NOMO-1 treated with DMSO at 0.1 percent for 48 hours (cell line): ENCODE measurements at regions not wholly inside any gene's neighbourhood (a gene's known extent, or its start where the extent isn't known, plus 50 kb on each side); places are given as distances from the start of the nearest gene placed in this dataset.
A peak's percentile ranks its signal among the peaks of the same experiment; 100 is the strongest.
"Not testable (repeated sequence)": the region's sequence is repeated elsewhere in the genome, so short reads cannot be mapped to it uniquely, and the experiment has no call there.

Source experiments
- DNase-seq: peaks from one replicate; lab custom pipeline; 2025; ENCODE audit not compliant: unreplicated experiment; lab: John Stamatoyannopoulos, UW

GRCh38 chr6:115634131-115634530, 426.6 kb downstream of the FRK start:
- DNase-seq, result no peak

GRCh38 chr6:115631028-115631427, 429.7 kb downstream of the FRK start:
- DNase-seq, result no peak

GRCh38 chr6:115630424-115631024, 430.2 kb downstream of the FRK start:
- no peak for DNase-seq

GRCh38 chr6:115629415-115629814, 431.3 kb downstream of the FRK start:
- DNase-seq, result no peak

GRCh38 chr6:115618256-115618655, 442.4 kb downstream of the FRK start:
- DNase-seq, result peak; percentile 7

- no peak for DNase-seq
Measured at GRCh38 chr6:115617031-115617430, 443.7 kb downstream of the FRK start.

GRCh38 chr6:115613488-115613887, 447.2 kb downstream of the FRK start:
- DNase-seq, result no peak

- DNase-seq, result no peak
Measured at GRCh38 chr6:115612796-115613479, 447.8 kb downstream of the FRK start.

- no peak for DNase-seq
Measured at GRCh38 chr6:115612216-115612615, 448.5 kb downstream of the FRK start.

GRCh38 chr6:115610696-115611095, 450.0 kb downstream of the FRK start:
- DNase-seq, result no peak

- DNase-seq, result no peak
Measured at GRCh38 chr6:115609111-115609510, 451.6 kb downstream of the FRK start.

- no peak for DNase-seq
Measured at GRCh38 chr6:115602466-115602865, 458.2 kb downstream of the FRK start.

GRCh38 chr6:115601509-115601908, 459.2 kb downstream of the FRK start:
- no peak for DNase-seq

GRCh38 chr6:115601064-115601463, 459.6 kb downstream of the FRK start:
- DNase-seq, result no peak

GRCh38 chr6:115594891-115595290, 465.8 kb downstream of the FRK start:
- DNase-seq, result no peak

- DNase-seq, result no peak
Measured at GRCh38 chr6:115592025-115592424, 468.7 kb downstream of the FRK start.

- not testable (repeated sequence) for DNase-seq
Measured at GRCh38 chr6:115589072-115589471, 471.6 kb downstream of the FRK start.

- DNase-seq, result no peak
Measured at GRCh38 chr6:115583290-115583689, 477.4 kb downstream of the FRK start.

GRCh38 chr6:115582386-115582785, 478.3 kb downstream of the FRK start:
- no peak for DNase-seq

- not testable (repeated sequence) for DNase-seq
Measured at GRCh38 chr6:115579565-115579964, 481.1 kb downstream of the FRK start.

GRCh38 chr6:115577270-115577669, 483.4 kb downstream of the FRK start:
- no peak for DNase-seq

GRCh38 chr6:115575285-115575684, 485.4 kb downstream of the FRK start:
- DNase-seq, result no peak

GRCh38 chr6:115573861-115574260, 486.8 kb downstream of the FRK start:
- DNase-seq, result no peak
